GM18909 (cell line): ENCODE measurements at regions not wholly inside any gene's neighbourhood (a gene's known extent, or its start where the extent isn't known, plus 50 kb on each side); places are given as distances from the start of the nearest gene placed in this dataset.

Source experiments
- ATAC-seq: cut with Tn5 transposase; IDR thresholded peaks from one replicate; pipeline ENCODE4 v1.9.1; 2021; ENCODE audit warnings: mild to moderate bottlenecking; ENCODE audit not compliant: unreplicated experiment, poor library complexity

DNA sequence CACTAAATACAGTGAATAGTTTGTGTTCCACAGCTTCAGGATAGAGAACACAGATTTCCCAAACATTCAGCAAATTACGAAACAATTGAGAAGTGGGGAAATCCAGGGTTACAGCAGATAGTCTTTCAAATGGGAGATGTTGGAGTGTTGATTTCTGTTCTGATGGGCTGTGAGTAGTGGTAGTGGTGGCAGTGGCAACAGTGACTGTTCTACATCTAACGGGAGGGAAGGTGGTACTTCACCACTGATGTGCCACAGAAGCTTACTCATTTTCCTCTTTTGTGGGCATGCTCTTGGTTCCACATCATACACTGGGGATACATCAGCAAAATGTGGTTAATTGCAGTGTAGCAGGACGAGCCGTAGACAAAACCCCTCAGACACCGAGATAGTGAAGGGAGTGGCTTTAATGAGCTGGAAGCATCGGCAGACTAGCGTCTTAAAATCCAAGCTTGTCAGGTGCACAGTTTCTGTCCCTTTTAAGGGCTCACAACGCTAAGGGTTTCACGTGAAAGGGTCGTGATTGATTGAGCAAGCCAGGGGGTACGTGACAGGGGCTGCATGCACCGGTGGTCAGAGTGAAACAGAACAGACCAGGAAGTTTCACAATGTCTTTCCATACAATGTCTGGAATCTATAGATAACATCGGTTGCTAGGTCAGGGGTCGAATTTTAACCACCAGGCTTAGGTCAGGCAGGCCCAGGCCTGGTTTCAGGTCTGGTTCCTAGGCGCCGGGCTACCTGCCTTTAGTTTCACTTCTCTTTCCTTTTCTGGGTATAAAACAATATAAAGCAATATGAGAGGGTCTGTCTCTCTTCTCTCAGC lies 330.6 kb upstream of the FBXO33 start:
- peak; percentile 77 for ATAC-seq

DNA sequence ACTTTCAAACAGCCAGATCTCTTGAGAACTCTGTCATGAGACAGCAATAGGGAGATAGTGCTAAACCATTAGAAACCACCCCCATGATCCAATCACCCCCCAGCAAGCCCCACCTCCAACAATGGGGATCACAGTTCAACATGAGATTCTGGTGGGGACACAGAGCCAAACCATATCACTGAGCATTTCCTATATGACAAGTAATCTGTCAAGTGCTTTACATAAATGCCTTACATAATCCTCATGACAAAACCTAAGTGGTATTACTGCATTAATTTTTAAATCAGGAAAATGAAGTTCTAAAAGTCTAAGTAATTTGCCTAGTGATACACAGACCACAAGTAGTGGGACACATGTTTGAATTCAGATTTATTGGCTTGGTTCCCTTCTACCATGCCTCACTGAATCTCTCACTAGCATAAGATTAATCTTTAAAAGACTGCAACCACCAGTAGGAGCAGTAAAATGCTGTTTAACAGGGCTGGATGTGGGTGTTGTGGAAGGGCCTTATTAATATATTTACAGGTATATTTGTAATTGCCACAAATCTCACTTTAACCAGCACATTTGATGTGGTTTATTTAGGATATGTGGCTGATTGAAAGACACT lies 323.1 kb upstream of the FBXO33 start:
- peak; percentile 96 for ATAC-seq

DNA sequence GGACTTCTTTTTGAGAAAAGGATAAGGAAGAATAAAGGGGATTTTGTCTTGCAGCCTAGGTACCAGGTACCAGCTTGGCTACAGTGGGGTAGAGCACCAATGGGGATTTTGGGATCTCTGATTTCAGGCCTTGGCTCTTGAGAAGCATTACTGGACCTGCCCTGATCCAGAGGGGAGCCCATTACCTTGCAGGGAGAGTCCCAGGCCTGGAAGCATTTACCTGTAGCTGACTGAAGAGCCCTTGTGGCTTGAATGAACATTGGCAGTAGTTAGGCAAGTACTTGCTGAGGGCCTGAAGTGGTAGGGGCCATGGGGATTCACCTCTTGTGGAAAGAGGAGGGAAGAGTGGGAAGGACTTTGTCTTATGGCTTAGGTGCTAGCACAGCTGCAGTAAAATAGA lies 308.2 kb upstream of the FBXO33 start:
- no peak for ATAC-seq

DNA sequence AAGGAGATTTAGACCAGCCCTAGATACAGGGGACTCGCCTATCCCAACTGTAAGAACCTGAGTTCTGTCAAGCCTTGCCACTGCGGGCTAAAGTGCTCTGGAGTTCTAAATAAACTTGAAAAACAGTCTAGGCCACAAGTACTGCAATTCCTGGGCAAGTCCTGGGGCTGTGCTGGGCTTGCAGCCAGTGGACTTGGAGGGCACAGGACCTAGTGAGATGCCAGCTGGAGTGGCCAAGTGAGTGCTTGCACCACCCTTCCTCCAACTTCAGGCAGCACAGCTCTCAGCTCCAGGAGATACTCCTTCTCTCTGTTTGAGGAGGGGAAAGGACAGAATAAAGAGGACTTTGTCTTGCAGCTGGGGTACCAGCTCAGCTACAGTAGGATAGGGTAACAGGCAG lies 307.6 kb upstream of the FBXO33 start:
- ATAC-seq: no peak

DNA sequence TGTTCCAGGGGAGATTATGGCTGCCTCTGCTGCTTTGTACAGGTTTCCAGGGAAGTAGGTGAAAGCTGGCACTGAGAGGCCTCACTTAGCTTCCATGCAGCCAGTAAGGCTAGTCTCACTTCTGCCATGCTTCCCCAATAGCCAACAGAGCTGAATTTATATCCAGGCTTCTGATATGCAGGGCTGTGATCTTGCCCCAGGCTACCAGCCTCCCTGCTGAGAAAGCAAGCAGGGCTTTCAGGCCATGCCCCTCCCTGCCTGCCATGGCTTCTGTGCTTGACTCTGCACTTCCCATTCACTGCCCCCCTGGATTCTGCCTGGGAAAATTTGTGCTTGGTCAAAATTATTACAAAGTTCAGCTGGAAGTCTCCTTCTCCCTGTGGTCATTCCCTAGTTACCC lies 302.1 kb upstream of the FBXO33 start:
- peak; percentile 8 for ATAC-seq

DNA sequence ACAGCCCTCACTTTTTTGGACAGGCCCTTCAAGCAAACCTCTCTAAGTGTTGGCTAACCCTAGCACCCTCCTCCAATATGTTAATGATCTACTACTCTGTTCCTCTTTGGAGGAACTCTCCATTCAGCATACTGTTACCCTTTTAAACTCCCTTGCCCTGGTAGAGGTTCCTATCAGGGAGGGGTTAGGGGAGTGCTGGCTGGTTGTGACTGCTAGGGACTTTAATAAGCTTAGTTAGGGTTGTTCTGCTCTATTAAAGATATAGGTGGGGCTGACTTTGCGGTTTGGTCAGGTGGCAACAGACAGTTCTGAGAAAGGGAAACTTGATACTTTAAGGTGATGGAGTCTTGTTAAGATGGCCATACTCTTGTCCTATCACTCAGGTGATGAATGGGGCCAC lies 301.5 kb upstream of the FBXO33 start:
- ATAC-seq: peak; percentile 78

DNA sequence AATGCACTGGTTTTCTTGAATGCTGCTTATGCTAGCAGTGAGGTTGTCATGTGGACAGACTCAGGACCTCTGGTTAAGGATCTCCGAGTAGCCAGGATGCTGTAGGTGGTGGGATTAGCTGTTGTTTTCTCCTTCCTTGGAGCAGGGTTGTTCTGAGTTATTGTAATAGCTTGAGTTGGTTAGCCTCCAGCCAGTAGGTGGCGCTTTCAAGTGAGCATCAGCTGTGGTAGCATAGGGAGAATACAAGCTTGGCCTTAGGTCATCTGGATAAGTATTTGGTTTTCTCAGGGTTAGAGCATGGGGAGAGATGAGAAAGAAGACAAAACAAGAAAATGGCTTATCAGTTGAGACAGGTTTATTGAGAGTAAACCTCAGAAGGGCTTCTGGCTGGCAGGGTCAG lies 299.7 kb upstream of the FBXO33 start:
- no peak for ATAC-seq

DNA sequence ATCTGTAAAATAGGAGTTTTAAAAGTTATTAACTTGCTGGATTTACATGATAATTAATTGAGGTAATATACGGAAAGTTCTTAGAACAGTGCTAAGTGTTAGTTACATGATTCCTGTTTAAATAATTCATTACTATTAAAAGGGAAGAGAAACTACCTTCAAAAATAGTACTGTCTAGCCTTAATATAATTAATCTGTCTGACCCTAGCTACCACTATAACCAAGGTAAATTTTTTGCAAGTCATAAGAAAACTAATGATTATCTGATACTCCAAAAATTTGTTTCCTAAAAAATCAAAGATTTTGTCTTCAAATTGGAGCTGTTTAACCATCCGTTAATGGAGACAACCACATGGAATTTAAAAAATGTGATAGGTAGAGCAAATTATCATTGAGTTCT lies 294.3 kb upstream of the FBXO33 start:
- no peak for ATAC-seq

DNA sequence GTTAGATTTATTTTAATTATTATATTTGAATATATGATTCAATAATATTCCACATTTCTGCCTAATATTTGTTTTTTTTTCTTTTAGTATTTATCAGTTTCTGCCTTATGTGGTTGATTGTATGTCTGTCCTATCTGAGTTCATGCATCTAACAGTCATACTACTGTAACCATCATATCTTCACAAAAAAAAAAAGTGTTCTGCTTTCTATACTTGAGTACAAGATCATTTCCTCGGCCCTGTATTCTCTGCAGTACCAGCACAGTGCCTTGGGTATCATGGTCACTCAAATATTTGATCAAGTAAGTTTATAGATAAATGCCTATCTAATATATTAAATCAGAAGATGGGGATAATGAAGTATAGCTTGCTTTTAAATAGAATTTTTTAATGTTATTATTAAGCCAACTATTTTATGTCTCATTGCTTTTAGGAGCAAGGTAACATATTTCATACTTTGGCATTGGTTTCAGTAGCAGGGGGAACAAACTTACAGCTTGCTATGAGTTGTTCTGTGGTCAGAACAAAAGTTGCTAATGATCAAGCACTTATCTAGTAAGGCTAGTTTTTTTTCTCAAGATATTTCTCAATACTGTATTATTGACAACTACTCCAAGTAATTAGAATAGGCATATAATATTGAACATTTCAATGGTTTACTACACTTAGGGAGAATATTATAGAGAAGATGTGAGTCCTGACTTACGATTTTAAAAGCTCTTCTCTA lies 290.5 kb upstream of the FBXO33 start:
- ATAC-seq: no peak

DNA sequence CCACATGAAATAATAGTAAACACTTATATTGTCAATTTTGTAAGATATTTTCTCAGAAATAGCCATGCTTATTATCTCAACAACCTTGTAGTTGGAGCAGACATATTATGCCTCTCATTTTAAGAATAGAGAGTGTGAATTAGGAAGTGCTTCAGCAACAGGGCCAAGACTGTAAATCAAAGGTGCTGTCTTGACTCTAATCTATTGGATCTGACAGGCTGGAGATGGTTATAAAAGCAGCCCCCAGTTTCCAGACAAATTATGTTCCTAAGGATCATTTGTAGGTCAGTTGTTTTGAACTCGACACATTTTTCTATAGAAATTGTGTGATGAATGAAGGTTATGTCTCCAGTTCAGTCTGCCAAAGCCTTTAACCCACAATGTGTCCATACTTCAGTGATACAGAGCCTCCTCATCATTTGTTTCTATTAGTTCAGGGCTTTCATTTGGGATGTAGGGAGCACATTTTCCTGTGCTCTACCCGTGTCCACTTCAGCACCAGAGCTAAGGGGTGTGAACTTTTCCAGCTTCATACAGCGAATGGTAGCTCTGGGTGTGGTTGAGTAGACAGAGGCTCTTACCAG lies 284.8 kb upstream of the FBXO33 start:
- no peak for ATAC-seq

DNA sequence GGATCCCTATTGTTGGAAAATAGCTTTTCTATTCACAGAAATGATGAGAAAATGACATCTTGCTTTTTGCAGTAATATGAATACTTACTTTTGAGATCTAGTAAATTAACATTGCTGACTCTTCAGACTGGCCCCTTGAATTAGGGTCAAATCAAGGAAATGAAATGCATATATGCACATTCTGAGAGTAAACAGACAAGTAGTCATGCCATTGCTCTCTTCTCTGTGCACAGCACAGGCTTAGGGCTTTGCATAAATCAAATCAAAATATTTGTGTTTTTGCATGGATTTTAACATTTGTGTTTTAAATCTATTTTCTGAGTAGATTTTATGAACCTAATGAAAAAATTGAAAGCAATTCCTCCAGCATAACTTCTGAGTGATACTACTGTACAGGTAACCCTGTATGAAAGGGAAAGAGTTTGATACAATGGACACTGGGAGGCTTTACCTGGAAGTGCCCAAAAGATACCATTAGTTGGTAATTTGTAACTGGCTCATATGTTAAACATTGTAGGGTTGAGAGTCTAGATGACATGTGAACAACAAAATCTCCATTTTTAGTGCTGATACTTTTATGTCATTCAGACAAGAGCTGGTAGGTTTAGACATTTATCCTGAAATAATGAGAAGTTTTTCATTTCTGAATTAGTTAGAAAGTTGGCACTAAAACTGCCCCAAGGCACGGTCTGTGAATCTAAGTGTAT lies 280.2 kb upstream of the FBXO33 start:
- ATAC-seq: no peak

DNA sequence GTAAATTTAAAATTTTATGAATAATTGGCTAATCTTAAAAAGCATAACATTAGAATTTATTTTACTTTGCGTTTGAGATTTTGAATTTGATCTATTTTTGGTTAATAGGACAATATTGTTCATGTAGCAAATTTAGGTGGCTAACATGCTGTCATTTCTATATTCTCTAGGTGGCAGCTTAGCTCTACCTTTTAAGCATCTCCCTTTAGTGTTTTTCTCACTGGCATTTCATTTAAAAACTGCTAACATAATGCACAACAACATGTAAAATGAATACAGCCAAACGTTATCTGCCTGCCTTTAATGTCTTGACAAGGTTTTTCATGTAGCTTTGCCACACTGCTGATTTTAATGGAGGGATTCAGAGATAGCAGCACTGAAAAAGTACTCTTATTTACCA lies 272.4 kb upstream of the FBXO33 start:
- no peak for ATAC-seq

DNA sequence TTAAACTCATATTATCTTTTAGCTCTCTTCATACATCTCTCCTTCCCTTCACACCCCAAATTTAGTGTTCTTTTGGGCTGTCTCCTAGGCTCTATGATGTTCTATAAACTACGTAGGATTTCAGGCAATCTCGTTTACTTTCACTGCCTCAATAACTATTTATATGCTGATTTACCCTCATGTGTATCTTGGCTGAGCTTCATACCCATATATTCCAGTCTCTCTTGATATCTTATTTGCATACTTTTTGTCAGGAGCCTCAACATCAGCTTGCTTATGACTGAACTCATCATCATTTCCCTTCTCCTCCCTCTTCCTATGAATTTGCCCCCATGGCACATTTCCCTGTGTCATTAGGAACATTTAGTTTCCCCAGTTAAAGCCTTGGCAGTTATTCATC lies 262.1 kb upstream of the FBXO33 start:
- ATAC-seq: no peak

DNA sequence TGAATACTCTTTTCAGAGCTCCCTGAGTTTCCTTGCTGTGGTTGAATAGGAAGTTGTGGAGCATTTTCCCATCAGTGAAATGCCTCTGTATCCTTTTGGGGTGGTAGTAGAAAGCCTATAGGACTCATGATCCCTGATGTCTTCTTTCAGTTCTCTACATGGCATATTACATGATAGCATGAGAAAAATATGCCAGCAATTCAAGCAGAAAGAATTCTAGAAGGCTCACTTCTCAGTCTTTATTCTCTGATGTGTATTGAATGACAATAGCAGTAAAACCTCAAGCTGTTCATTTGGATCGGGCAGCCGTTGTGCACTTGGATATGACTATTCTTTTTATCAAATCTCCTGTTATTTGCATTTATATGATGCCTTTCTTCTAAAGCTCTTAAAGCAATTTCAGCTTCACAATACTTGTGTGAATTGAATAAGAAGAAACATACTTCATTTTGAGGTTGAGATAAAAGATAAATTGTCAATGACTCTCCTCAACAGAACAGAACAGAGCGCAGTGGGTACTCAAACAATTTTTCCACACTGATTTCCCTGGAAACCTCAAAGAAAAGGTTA lies 251.5 kb upstream of the FBXO33 start:
- ATAC-seq: no peak

DNA sequence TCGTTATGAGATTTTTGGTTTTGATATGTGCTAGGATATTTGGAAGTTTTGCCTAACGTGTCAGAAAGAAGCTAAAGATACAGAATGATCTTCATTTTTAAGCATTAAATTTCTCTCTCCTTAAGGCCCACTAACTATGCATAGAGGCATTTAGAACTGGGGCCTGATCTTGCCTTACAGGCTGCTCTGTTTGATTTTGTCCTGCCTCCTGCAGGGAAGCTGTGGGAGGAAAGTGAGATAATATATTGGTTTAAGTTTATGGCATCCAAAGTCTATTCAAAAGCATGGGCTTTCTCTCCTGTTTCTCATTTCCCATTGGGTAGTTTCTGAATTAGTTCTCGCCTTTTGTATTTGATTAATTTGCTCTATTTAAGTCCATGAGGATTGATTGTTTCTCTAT lies 250.3 kb upstream of the FBXO33 start:
- ATAC-seq: no peak

DNA sequence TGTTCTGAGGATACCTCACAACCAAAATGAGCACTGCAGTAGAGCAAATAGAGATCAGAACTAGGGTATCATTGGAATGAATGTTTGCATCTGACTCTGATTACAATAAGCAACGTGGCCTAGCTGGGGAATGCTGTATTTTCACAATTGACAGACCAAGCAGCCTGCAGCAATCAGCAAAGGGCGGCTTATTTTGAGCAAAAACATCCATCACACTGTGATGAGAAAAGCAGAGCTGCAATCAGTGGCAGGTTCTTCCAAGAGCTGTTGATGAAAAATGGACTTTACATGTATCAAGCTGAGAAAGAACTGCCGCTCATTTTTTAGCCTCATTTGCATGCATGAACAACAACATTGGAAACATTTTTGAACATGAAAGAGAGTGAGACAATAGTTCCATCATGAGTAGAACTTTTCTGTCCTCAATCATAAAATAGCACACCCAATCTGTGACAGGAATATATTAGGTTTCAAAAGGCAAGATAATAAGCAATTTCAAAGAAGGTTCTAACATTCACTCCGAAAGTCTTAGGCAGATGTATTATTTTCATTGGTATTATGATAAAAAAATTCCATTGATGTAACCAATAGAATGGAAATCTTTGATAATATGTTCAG lies 249.7 kb upstream of the FBXO33 start:
- ATAC-seq: no peak

DNA sequence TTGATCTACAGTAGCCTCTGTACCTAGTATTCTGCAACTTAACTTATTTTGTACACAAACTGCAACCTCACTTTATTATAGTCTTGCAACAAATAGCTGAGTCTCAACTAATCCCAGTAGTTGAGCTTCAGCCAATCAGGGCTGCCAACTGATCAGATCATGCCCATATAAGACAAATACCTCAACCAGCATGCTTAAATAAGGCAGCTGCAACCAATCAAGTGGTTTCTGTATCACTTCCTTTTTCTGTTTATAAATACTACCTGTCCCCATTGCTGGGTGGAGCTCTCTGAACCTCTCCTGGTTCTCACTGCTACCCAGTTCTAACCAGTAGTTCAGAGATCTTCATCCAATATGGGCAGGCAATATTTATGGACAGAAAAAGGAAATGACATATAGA lies 248.5 kb upstream of the FBXO33 start:
- peak; percentile 92 for ATAC-seq

DNA sequence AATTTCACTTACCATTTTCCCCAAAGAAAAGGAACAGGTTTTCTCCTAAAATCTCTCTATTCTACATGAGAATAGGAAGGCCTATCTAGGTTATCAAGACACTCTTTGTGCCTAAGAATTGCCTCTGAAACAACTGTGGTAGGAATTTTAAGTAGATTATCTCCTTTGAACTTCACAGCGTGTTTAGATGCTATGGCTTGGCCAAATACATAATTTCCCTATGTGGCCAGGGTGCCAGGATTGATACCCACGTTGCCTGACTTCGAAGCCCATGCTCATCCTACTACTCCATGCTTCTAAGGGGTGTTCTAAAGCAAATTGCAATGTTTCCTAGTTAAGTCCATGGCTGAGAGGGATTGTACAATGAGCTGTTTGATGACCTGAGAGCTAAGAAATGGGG lies 241.5 kb upstream of the FBXO33 start:
- ATAC-seq: no peak

DNA sequence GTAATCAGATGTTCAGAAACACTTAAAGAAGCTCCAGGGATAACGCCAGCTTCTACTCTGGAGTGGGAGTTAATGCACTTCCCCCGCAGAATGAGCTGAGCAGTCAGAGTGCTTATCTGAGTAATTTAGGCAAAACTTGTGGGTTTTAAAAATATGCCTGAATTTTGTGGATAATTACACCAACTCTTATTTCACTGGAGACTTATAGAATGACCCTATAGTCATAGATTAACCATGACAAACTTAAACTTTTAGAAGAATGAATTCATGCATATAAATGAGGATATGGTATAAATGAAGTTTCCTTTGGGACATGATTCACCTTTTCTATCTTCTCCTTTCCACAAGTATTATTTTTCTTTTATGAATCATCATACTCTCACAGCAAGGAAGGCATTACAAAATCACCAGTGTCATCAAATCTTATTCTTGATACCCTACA lies 241.1 kb upstream of the FBXO33 start:
- ATAC-seq: no peak

DNA sequence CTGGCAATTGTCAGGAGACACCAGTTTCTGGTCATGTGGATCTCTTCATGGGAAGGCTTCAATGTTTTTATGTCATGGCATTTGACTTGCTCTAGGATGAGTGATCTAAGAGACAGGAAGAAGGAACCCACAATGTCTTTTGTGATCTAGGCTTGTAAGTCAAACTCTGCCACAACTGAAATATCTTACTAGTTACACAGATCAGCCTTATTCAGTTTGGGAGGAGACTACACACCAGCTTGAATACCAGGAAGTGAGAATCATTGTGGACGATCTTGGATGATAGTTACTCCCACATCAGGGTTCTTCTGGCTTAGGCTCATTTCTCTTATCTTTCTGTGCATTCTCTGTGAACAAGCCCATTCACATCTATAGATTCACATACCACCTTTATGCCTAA lies 236.2 kb upstream of the FBXO33 start:
- no peak for ATAC-seq
